Glutamatergic neuron (in vitro differentiated cells): ENCODE measurements at regions not wholly inside any gene's neighbourhood (a gene's known extent, or its start where the extent isn't known, plus 50 kb on each side); places are given as distances from the start of the nearest gene placed in this dataset.
A peak's percentile ranks its signal among the peaks of the same experiment; 100 is the strongest.

Experiments used
- DNase-seq: peaks from one replicate; pipeline ENCODE4 v3.0.0; 2022
- H3K27ac Mint-ChIP-seq: one replicate; pipeline ENCODE4 v1.8.0; 2020; ENCODE audit warnings: mild to moderate bottlenecking, mixed read lengths, inconsistent platforms; ENCODE audit not compliant: unreplicated experiment
- H3K27me3 Mint-ChIP-seq: one replicate; pipeline ENCODE4 v1.8.0; 2020; ENCODE audit warnings: mild to moderate bottlenecking, moderate library complexity, mixed read lengths, inconsistent platforms; ENCODE audit not compliant: unreplicated experiment
- H3K36me3 Mint-ChIP-seq: one replicate; pipeline ENCODE4 v1.8.0; 2020; ENCODE audit warnings: mild to moderate bottlenecking, mixed read lengths, inconsistent platforms; ENCODE audit not compliant: unreplicated experiment
- H3K4me1 Mint-ChIP-seq: one replicate; pipeline ENCODE4 v1.8.0; 2020; ENCODE audit warnings: mild to moderate bottlenecking, low read depth, mixed read lengths, inconsistent platforms; ENCODE audit not compliant: unreplicated experiment
- H3K4me3 Mint-ChIP-seq: one replicate; pipeline ENCODE4 v1.8.0; 2020; ENCODE audit warnings: mild to moderate bottlenecking, mixed read lengths, inconsistent platforms; ENCODE audit not compliant: unreplicated experiment
- H3K9me3 Mint-ChIP-seq: one replicate; pipeline ENCODE4 v1.8.0; 2020; ENCODE audit warnings: mild to moderate bottlenecking, moderate library complexity, mixed read lengths, inconsistent platforms; ENCODE audit not compliant: unreplicated experiment
- CTCF ChIP-seq: fragments of 200-600 bp; sonication (generic); IDR thresholded peaks from one replicate; pipeline ENCODE4 v1.5.0; 2021; ENCODE audit not compliant: partially characterized antibody, unreplicated experiment

- DNase-seq, result no peak
- Mint-ChIP-seq H3K9me3 (no peaks in the 10 kb centered on the region), H3K4me1 (peaks cover 4% of the 10 kb centered on the region), H3K27ac (no peak overlapping the region), H3K36me3 (no peaks in the 10 kb centered on the region), H3K27me3 (peaks cover under 1% of the 10 kb centered on the region), H3K4me3 (no peak overlapping the region)
- TF ChIP-seq CTCF, result no peak
Measured at GRCh38 chr1:68571454-68572235, 74.8 kb upstream of the DEPDC1 start.

- Mint-ChIP-seq H3K36me3 (peaks cover 5% of the 10 kb centered on the region), H3K27me3 (peaks cover 1% of the 10 kb centered on the region), H3K27ac (no peak overlapping the region), H3K9me3 (peaks cover 9% of the 10 kb centered on the region), H3K4me1 (no peaks in the 10 kb centered on the region), H3K4me3 (no peak overlapping the region)
- TF ChIP-seq CTCF, result no peak
- DNase-seq, result no peak
Measured at GRCh38 chr1:68585351-68585750, 88.5 kb upstream of the DEPDC1 start.

GRCh38 chr1:68586766-68587165 is 89.9 kb upstream of the DEPDC1 start:
- Mint-ChIP-seq H3K36me3 (peaks cover 5% of the 10 kb centered on the region), H3K27ac (peak overlapping the region; percentile 75), H3K4me3 (peak overlapping the region; percentile 66), H3K27me3 (peaks cover 1% of the 10 kb centered on the region), H3K4me1 (no peaks in the 10 kb centered on the region), H3K9me3 (peaks cover 9% of the 10 kb centered on the region)
- TF ChIP-seq CTCF, result no peak
- no peak for DNase-seq

GRCh38 chr1:68588304-68588703 is 91.4 kb upstream of the DEPDC1 start:
- Mint-ChIP-seq H3K4me3 (no peak overlapping the region), H3K27ac (no peak overlapping the region), H3K9me3 (peaks cover 8% of the 10 kb centered on the region), H3K27me3 (peaks cover 1% of the 10 kb centered on the region), H3K36me3 (no peaks in the 10 kb centered on the region), H3K4me1 (no peaks in the 10 kb centered on the region)
- DNase-seq, result no peak
- no peak for TF ChIP-seq CTCF

GRCh38 chr1:68590473-68590872 is 93.6 kb upstream of the DEPDC1 start:
- no peak overlapping the region for H3K27ac Mint-ChIP-seq
- no peaks in the 10 kb centered on the region for H3K36me3 Mint-ChIP-seq
- no peak for DNase-seq
- no peak for TF ChIP-seq CTCF
- no peak overlapping the region for H3K4me3 Mint-ChIP-seq
- no peaks in the 10 kb centered on the region for H3K4me1 Mint-ChIP-seq
- peaks cover 1% of the 10 kb centered on the region for H3K27me3 Mint-ChIP-seq
- peaks cover 3% of the 10 kb centered on the region for H3K9me3 Mint-ChIP-seq
